ENCODE measurements at regions not wholly inside any gene's neighbourhood (a gene's known extent, or its start where the extent isn't known, plus 50 kb on each side); places are given as distances from the start of the nearest gene placed in this dataset.

GRCh38 chr9:16048129-16048528, 495.3 kb downstream of the CCDC171 start:
- no peaks in the 10 kb centered on the region for H3K36me3 ChIP-seq
- H3K27ac ChIP-seq: no peak overlapping the region
- DNase-seq: no peak
- intact Hi-C loops (cut with DNase I): loop anchor here in 1 of 4 donors (10.0 kb wide), 1 partner anchor 707 kb away; no protein-coding TSS in a partner anchor
- H3K27me3 ChIP-seq: no peaks in the 10 kb centered on the region
- H3K9me3 ChIP-seq: no peaks in the 10 kb centered on the region
- H3K4me1 ChIP-seq (ENCODE audit: insufficient read depth): peaks cover 1% of the 10 kb centered on the region
- TF ChIP-seq EP300 (IDR thresholded peaks at IDR 0.05): no peak
- TF ChIP-seq CTCF (IDR thresholded peaks at IDR 0.05): no peak
- WGBS, 3 donors: 76 to 92% (median 79%) methylated on average over 5 of the region's 5 CpGs
- no peak overlapping the region for H3K4me3 ChIP-seq

- TF ChIP-seq EP300 (IDR thresholded peaks at IDR 0.05): no peak
- TF ChIP-seq CTCF (IDR thresholded peaks at IDR 0.05): no peak
- no peak for TF ChIP-seq POLR2A (IDR thresholded peaks at IDR 0.05)
- intact Hi-C loops (cut with DNase I): no loop called here
- no peaks in the 10 kb centered on the region for H3K36me3 ChIP-seq
- no peaks in the 10 kb centered on the region for H3K27me3 ChIP-seq
- no peak overlapping the region for H3K4me3 ChIP-seq
- no peak overlapping the region for H3K27ac ChIP-seq
- no peaks in the 10 kb centered on the region for H3K4me1 ChIP-seq (ENCODE audit: insufficient read depth)
- H3K9me3 ChIP-seq: no peaks in the 10 kb centered on the region
- DNase-seq: no peak
- WGBS, 3 donors: 88 to 95% (median 93%) methylated on average over 5 of the region's 5 CpGs
Observed at GRCh38 chr9:16052146-16052545, 499.3 kb downstream of the CCDC171 start.

- Histone ChIP-seq H3K4me1 (ENCODE audit: insufficient read depth) (peaks cover 2% of the 10 kb centered on the region), H3K27me3 (no peaks in the 10 kb centered on the region), H3K36me3 (no peaks in the 10 kb centered on the region), H3K27ac (no peak overlapping the region), H3K9me3 (no peaks in the 10 kb centered on the region), H3K4me3 (no peak overlapping the region)
- intact Hi-C loops (cut with DNase I): no loop called here
- no peak for TF ChIP-seq CTCF (IDR thresholded peaks at IDR 0.05)
- no peak for TF ChIP-seq POLR2A (IDR thresholded peaks at IDR 0.05)
- TF ChIP-seq EP300 (IDR thresholded peaks at IDR 0.05): no peak
- WGBS, 3 donors: 90 to 96% (median 90%) methylated on average over 16 of the region's 16 CpGs
- DNase-seq: no peak
Observed at GRCh38 chr9:16052757-16053530, 500.1 kb downstream of the CCDC171 start.

GRCh38 chr9:16057541-16057940, 504.7 kb downstream of the CCDC171 start:
- TF ChIP-seq CTCF (IDR thresholded peaks at IDR 0.05): no peak
- no peak for TF ChIP-seq EP300 (IDR thresholded peaks at IDR 0.05)
- TF ChIP-seq POLR2A (IDR thresholded peaks at IDR 0.05): no peak
- no peak for DNase-seq
- Histone ChIP-seq H3K4me1 (ENCODE audit: insufficient read depth) (peaks cover 4% of the 10 kb centered on the region), H3K27me3 (no peaks in the 10 kb centered on the region), H3K27ac (no peak overlapping the region), H3K4me3 (no peak overlapping the region), H3K9me3 (no peaks in the 10 kb centered on the region), H3K36me3 (no peaks in the 10 kb centered on the region)
- 30 to 66% (median 35%) methylated on average over 4 of the region's 4 CpGs for WGBS, 3 donors
- intact Hi-C loops (cut with DNase I): no loop called here

All from ovary (tissue), 7 donors.